ENCODE measurements at regions not wholly inside any gene's neighbourhood (a gene's known extent, or its start where the extent isn't known, plus 50 kb on each side); places are given as distances from the start of the nearest gene placed in this dataset.

- DNase-seq (ENCODE audit: low spot score) (no peak), ATAC-seq (ENCODE audit: low FRiP score) (no peak)
- no peak for TF ChIP-seq CTCF (IDR thresholded peaks at IDR 0.05)
Observed at GRCh38 chr4:96108146-96108545, 268.3 kb downstream of the PDHA2 start.

GRCh38 chr4:96112631-96113030, 272.7 kb downstream of the PDHA2 start:
- DNase-seq (ENCODE audit: low spot score) (no peak), ATAC-seq (ENCODE audit: low FRiP score) (no peak)
- no peak for TF ChIP-seq CTCF (IDR thresholded peaks at IDR 0.05)

DNA sequence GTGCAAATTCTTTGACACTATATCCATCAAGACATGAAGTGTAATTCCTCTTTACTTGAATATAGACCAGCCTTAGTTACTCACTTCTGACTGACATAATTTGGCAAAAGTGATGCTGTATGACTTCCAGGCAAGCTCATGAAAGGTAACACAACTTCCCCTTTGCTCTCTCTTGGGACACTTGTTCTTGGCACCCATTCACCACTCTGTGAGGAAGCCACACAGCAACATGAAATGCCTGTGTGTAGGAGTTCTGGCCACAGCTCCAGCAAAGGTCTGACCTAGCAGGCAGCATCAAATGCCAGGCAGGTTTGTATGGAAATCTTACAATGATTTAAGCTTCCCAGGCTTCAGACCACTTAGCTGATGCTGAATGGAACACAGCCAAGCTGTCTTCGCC, 280.3 kb downstream of the PDHA2 start:
- no peak for DNase-seq (ENCODE audit: low spot score)
- ATAC-seq (ENCODE audit: low FRiP score) = no peak
- TF ChIP-seq CTCF (IDR thresholded peaks at IDR 0.05) = no peak

- DNase-seq (ENCODE audit: low spot score) = no peak
- no peak for TF ChIP-seq CTCF (IDR thresholded peaks at IDR 0.05)
- no peak for ATAC-seq (ENCODE audit: low FRiP score)
Observed at GRCh38 chr4:96126227-96126626, 286.3 kb downstream of the PDHA2 start.

DNA sequence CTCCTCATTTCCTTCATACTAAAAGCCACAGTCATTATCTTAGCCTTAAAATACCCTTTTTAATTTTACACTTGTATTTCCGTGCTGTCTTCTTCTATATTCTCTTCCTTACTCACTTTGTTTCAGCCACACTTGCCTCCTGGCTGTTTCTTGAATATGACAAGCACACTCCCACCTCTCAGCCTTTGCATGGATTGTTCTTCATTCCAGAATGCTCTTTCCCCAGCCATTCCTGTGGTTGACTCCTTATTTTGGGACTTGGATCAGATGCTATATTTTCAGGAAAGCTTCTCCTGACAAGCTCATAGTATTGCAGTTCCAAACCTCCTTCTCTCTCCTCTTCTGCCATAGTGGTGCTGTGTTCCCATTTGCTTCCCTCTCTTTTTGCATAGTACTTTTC, 291.3 kb downstream of the PDHA2 start:
- no peak for TF ChIP-seq CTCF (IDR thresholded peaks at IDR 0.05)
- ATAC-seq (ENCODE audit: low FRiP score) (no peak), DNase-seq (ENCODE audit: low spot score) (no peak)

DNA sequence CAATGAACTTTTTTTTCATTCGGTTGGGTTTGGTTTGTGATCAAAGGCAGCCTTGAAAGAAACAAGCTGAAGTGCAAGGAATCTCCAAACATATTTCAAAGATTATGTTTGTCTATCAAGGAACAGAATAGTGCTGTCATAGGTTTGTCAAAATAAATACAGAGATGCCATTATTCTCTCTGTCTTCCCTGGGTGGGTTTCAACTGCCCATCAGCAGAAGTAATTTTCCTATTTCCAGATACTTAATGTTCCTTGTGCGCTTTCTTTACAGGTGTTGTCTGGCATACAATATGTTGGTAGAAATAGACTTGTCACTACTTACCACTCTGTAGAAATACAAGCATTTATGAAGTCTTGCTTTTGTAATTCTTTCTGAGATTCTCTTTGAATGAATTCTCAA, 294.9 kb downstream of the PDHA2 start:
- no peak for ATAC-seq (ENCODE audit: low FRiP score)
- no peak for DNase-seq (ENCODE audit: low spot score)
- no peak for TF ChIP-seq CTCF (IDR thresholded peaks at IDR 0.05)

- ATAC-seq (ENCODE audit: low FRiP score) (no peak), DNase-seq (ENCODE audit: low spot score) (no peak)
- no peak for TF ChIP-seq CTCF (IDR thresholded peaks at IDR 0.05)
Observed at GRCh38 chr4:96136056-96136455, 296.2 kb downstream of the PDHA2 start.

Measured in omental fat pad (tissue), 3 donors.